ENCODE measurements at regions not wholly inside any gene's neighbourhood (a gene's known extent, or its start where the extent isn't known, plus 50 kb on each side); places are given as distances from the start of the nearest gene placed in this dataset.
"Not testable (repeated sequence)": the region's sequence is repeated elsewhere in the genome, so short reads cannot be mapped to it uniquely, and the experiment has no call there.

GRCh38 chr5:121462441-121462840 is 389.2 kb upstream of the FTMT start:
- no peak overlapping the region for H3K4me3 Mint-ChIP-seq
- H3K4me1 Mint-ChIP-seq (ENCODE audit: unreplicated experiment): no peaks in the 10 kb centered on the region
- DNase-seq (ENCODE audit: extremely low spot score, unreplicated experiment): no peak
- H3K27me3 Mint-ChIP-seq: no peaks in the 10 kb centered on the region
- no peaks in the 10 kb centered on the region for H3K36me3 Mint-ChIP-seq
- H3K27ac Mint-ChIP-seq: no peak overlapping the region
- H3K9me3 Mint-ChIP-seq: no peaks in the 10 kb centered on the region
- no peak for TF ChIP-seq CTCF (conservative IDR thresholded peaks at IDR 0.05)

GRCh38 chr5:121471222-121471621 is 380.5 kb upstream of the FTMT start:
- not testable (repeated sequence) for H3K36me3 Mint-ChIP-seq; DNase-seq (ENCODE audit: extremely low spot score, unreplicated experiment); H3K4me3 Mint-ChIP-seq; H3K4me1 Mint-ChIP-seq (ENCODE audit: unreplicated experiment); H3K27me3 Mint-ChIP-seq; H3K9me3 Mint-ChIP-seq; H3K27ac Mint-ChIP-seq

- H3K4me3 Mint-ChIP-seq: no peak overlapping the region
- no peaks in the 10 kb centered on the region for H3K27me3 Mint-ChIP-seq
- no peaks in the 10 kb centered on the region for H3K4me1 Mint-ChIP-seq (ENCODE audit: unreplicated experiment)
- no peak for TF ChIP-seq CTCF (conservative IDR thresholded peaks at IDR 0.05)
- H3K36me3 Mint-ChIP-seq: no peaks in the 10 kb centered on the region
- no peaks in the 10 kb centered on the region for H3K9me3 Mint-ChIP-seq
- no peak overlapping the region for H3K27ac Mint-ChIP-seq
- no peak for DNase-seq (ENCODE audit: extremely low spot score, unreplicated experiment)
Observed at GRCh38 chr5:121478636-121479035, 373.0 kb upstream of the FTMT start.

GRCh38 chr5:121479337-121479736 is 372.3 kb upstream of the FTMT start:
- no peaks in the 10 kb centered on the region for H3K36me3 Mint-ChIP-seq
- H3K4me1 Mint-ChIP-seq (ENCODE audit: unreplicated experiment): no peaks in the 10 kb centered on the region
- H3K4me3 Mint-ChIP-seq: no peak overlapping the region
- TF ChIP-seq CTCF (conservative IDR thresholded peaks at IDR 0.05): no peak
- H3K9me3 Mint-ChIP-seq: no peaks in the 10 kb centered on the region
- no peaks in the 10 kb centered on the region for H3K27me3 Mint-ChIP-seq
- DNase-seq (ENCODE audit: extremely low spot score, unreplicated experiment): no peak
- no peak overlapping the region for H3K27ac Mint-ChIP-seq

- DNase-seq (ENCODE audit: extremely low spot score, unreplicated experiment): no peak
- H3K4me1 Mint-ChIP-seq (ENCODE audit: unreplicated experiment): no peaks in the 10 kb centered on the region
- no peaks in the 10 kb centered on the region for H3K27me3 Mint-ChIP-seq
- no peak for TF ChIP-seq CTCF (conservative IDR thresholded peaks at IDR 0.05)
- H3K4me3 Mint-ChIP-seq: no peak overlapping the region
- no peak overlapping the region for H3K27ac Mint-ChIP-seq
- no peaks in the 10 kb centered on the region for H3K36me3 Mint-ChIP-seq
- no peaks in the 10 kb centered on the region for H3K9me3 Mint-ChIP-seq
Observed at GRCh38 chr5:121485281-121485680, 366.4 kb upstream of the FTMT start.

- H3K4me3 Mint-ChIP-seq; H3K9me3 Mint-ChIP-seq; H3K27ac Mint-ChIP-seq; H3K36me3 Mint-ChIP-seq; H3K27me3 Mint-ChIP-seq; DNase-seq (ENCODE audit: extremely low spot score, unreplicated experiment); H3K4me1 Mint-ChIP-seq (ENCODE audit: unreplicated experiment): not testable (repeated sequence)
Observed at GRCh38 chr5:121485999-121486398, 365.7 kb upstream of the FTMT start.

GRCh38 chr5:121489972-121490371 is 361.7 kb upstream of the FTMT start:
- Mint-ChIP-seq H3K27ac (no peak overlapping the region), H3K27me3 (no peaks in the 10 kb centered on the region), H3K4me3 (no peak overlapping the region), H3K4me1 (ENCODE audit: unreplicated experiment) (no peaks in the 10 kb centered on the region), H3K9me3 (no peaks in the 10 kb centered on the region), H3K36me3 (no peaks in the 10 kb centered on the region)
- no peak for DNase-seq (ENCODE audit: extremely low spot score, unreplicated experiment)
- no peak for TF ChIP-seq CTCF (conservative IDR thresholded peaks at IDR 0.05)
